HEK293 (cell line): ENCODE measurements at regions not wholly inside any gene's neighbourhood (a gene's known extent, or its start where the extent isn't known, plus 50 kb on each side); places are given as distances from the start of the nearest gene placed in this dataset.

Experiments
- CTCF ChIP-seq: fragments of 450-650 bp; formaldehyde crosslinking; IDR thresholded peaks from 2 replicates; pipeline ENCODE4 v1.5.1; 2016; ENCODE audit warnings: missing biosample characterization, missing genetic modification characterization
- ZNF350 ChIP-seq: fragments of 450-650 bp; formaldehyde crosslinking; IDR thresholded peaks from 2 replicates; pipeline ENCODE4 v1.5.0; 2017; ENCODE audit warnings: missing biosample characterization, mild to moderate bottlenecking, missing genetic modification characterization
- TF ChIP-seq, protein P1 (sequence below): fragments of 450-650 bp; formaldehyde crosslinking; IDR thresholded peaks from 2 replicates; pipeline ENCODE4 v1.5.1; 2016; ENCODE audit warnings: missing biosample characterization, missing genetic modification characterization

DNA sequence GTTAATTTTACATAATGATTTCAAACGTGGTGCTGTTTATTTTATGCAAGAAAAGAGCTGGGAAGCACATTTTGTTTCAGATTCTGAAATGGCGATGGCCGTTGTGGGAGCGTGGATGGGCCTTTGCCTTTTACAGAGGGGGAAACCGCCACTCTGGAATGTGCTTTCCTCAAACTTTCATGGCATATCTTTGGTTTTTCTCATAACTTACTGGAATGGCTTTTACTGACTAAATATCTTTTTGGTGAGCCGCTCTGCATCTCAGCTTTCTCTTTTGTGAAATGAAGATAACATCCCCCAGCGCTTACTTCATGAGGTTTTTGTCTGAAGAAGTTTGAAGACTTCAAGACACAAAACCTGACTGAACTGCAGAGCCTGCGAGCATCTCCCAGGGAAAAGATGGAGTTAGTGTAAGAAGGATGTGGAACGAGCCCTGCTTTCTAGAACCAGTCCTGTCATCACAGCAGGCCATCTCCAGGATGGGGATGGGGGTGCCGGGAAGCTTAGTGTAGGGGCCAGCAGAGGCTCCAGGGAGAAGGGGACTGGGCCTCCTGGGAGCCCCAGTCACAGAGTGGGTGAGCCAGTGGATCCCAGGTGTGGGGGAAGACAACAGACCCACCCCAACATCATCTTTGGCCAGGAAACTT, 61.8 kb upstream of the TIAM2 start:
- no peak for TF ChIP-seq CTCF (tag by site-specific recombination)
- TF ChIP-seq, protein P1, sequence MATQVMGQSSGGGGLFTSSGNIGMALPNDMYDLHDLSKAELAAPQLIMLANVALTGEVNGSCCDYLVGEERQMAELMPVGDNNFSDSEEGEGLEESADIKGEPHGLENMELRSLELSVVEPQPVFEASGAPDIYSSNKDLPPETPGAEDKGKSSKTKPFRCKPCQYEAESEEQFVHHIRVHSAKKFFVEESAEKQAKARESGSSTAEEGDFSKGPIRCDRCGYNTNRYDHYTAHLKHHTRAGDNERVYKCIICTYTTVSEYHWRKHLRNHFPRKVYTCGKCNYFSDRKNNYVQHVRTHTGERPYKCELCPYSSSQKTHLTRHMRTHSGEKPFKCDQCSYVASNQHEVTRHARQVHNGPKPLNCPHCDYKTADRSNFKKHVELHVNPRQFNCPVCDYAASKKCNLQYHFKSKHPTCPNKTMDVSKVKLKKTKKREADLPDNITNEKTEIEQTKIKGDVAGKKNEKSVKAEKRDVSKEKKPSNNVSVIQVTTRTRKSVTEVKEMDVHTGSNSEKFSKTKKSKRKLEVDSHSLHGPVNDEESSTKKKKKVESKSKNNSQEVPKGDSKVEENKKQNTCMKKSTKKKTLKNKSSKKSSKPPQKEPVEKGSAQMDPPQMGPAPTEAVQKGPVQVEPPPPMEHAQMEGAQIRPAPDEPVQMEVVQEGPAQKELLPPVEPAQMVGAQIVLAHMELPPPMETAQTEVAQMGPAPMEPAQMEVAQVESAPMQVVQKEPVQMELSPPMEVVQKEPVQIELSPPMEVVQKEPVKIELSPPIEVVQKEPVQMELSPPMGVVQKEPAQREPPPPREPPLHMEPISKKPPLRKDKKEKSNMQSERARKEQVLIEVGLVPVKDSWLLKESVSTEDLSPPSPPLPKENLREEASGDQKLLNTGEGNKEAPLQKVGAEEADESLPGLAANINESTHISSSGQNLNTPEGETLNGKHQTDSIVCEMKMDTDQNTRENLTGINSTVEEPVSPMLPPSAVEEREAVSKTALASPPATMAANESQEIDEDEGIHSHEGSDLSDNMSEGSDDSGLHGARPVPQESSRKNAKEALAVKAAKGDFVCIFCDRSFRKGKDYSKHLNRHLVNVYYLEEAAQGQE: no peak
- no peak for TF ChIP-seq ZNF350 (tag by site-specific recombination)
